ENCODE measurements at regions not wholly inside any gene's neighbourhood (a gene's known extent, or its start where the extent isn't known, plus 50 kb on each side); places are given as distances from the start of the nearest gene placed in this dataset.
"Not testable (repeated sequence)": the region's sequence is repeated elsewhere in the genome, so short reads cannot be mapped to it uniquely, and the experiment has no call there.

DNA sequence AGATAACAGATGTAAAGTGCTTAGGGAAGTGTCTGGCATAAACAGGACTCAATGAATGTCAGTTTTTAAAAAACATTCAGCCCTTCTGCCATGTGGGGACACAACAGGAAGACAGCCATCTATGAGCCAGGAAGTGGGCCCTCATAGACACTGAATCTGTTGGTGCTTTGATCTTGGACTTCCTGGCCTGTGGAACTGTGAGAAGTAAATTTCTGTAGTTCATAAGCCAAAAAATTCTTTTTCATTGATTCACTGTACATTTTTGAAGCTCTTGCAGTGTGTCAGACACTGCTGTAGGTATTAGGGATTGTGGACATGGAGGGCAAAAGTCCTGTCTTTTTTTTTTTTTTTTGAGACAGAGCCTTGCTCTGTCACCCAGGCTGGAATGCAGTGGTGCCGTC lies 188.6 kb downstream of the HIPK3 start:
- H3K4me3 ChIP-seq (ENCODE audit: low read depth, low read length): no peak overlapping the region
- H3K4me1 ChIP-seq (ENCODE audit: control insufficient read depth, insufficient read depth, low read length): no peaks in the 10 kb centered on the region
- no peak overlapping the region for H3K27ac ChIP-seq (ENCODE audit: low read depth, low read length)
- no peaks in the 10 kb centered on the region; the same call in 1 of the 2 replicates for H3K9me3 ChIP-seq (ENCODE audit: control insufficient read depth, insufficient read depth, low read depth, low read length)
- H3K9ac ChIP-seq (ENCODE audit: low read length): no peak overlapping the region
- no peaks in the 10 kb centered on the region for H3K27me3 ChIP-seq (ENCODE audit: control insufficient read depth, insufficient read depth, low read length)
- H3K36me3 ChIP-seq (ENCODE audit: control insufficient read depth, insufficient read depth, low read length): no peaks in the 10 kb centered on the region

DNA sequence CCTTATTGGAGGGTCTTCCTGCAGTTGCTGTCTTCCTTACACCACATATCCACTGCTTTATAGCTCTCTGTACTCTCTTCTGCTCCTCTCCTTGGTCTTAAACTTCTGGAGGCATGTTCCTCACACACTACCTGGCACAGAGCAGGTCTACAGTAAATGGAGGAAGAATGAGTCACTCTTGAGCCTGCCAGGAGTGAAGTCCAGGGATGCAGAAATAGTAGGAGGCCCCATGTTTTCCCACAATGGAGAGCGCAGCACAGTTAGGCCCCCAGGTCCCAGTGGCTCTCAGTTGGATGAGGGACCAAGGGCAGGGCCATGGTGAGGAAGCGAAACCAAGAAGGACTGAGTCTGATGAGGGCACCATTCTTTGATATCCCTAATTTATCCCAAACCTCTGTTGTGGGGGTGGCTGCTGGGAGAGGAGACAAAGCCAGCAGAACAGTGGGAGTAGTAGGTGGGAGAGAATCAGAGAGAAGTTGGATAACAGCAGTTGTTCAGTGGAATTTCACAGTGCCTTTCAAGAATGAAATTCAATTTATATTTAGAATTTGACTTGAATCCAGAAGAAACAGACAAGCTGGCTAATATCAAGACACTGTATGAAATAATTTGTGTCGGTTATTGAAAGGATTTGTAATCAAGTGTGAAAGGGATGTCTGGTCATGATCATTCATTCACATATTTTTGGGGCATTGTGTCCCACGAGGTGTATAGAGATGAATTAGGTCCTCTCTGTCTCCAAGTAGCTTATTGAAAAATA lies 187.8 kb downstream of the HIPK3 start:
- H3K27ac ChIP-seq (ENCODE audit: low read depth, low read length): no peak overlapping the region
- H3K27me3 ChIP-seq (ENCODE audit: control insufficient read depth, insufficient read depth, low read length): no peaks in the 10 kb centered on the region
- no peaks in the 10 kb centered on the region for H3K36me3 ChIP-seq (ENCODE audit: control insufficient read depth, insufficient read depth, low read length)
- H3K9me3 ChIP-seq (ENCODE audit: control insufficient read depth, insufficient read depth, low read depth, low read length): no peaks in the 10 kb centered on the region; the same call in 1 of the 2 replicates
- no peaks in the 10 kb centered on the region for H3K4me1 ChIP-seq (ENCODE audit: control insufficient read depth, insufficient read depth, low read length)
- no peak overlapping the region for H3K4me3 ChIP-seq (ENCODE audit: low read depth, low read length)
- no peak overlapping the region for H3K9ac ChIP-seq (ENCODE audit: low read length)

DNA sequence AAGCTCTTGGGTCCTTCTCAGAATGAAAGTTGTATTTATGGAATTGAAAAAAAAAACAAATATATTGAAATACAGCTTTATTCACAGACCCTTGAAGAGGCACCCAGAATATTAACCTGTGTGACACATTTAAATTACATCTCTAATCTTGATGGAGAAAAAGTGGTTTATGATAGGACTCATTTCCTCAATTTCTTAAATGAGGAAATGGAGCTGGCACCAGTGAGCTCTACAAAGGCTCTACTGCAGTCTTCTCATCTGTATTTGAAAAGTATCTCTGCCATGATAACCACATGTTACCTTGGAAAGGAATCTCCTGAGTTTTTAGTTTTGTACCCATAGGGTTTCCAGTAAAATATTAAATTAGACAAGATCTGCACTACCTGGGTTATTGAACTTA lies 186.5 kb downstream of the HIPK3 start:
- Histone ChIP-seq H3K4me1 (ENCODE audit: control insufficient read depth, insufficient read depth, low read length) (no peaks in the 10 kb centered on the region), H3K27me3 (ENCODE audit: control insufficient read depth, insufficient read depth, low read length) (no peaks in the 10 kb centered on the region), H3K36me3 (ENCODE audit: control insufficient read depth, insufficient read depth, low read length) (no peaks in the 10 kb centered on the region), H3K27ac (ENCODE audit: low read depth, low read length) (no peak overlapping the region), H3K4me3 (ENCODE audit: low read depth, low read length) (no peak overlapping the region), H3K9ac (ENCODE audit: low read length) (no peak overlapping the region), H3K9me3 (ENCODE audit: control insufficient read depth, insufficient read depth, low read depth, low read length) (no peaks in the 10 kb centered on the region; the same call in 1 of the 2 replicates)

DNA sequence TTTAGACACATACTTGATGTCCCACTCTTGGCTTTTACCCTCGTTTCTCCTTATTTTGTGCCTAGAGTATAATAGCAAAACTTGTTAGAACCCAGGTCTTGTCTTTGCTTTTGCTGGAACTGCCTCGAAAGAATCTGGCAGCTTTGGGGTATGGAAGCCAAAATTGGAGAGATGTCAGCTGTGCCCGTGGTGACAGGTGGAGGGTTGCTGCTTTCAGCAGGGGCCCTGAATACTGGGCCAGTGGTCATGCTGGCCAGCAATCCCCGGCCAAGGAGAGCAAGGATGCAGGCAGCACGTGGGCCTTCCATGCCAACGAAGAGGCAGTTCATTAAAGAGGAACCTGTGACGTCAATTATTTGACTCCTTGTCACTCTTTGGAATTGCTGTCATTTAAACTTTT lies 181.1 kb downstream of the HIPK3 start:
- Histone ChIP-seq H3K36me3 (ENCODE audit: control insufficient read depth, insufficient read depth, low read length) (no peaks in the 10 kb centered on the region), H3K4me3 (ENCODE audit: low read depth, low read length) (no peak overlapping the region), H3K27me3 (ENCODE audit: control insufficient read depth, insufficient read depth, low read length) (no peaks in the 10 kb centered on the region), H3K4me1 (ENCODE audit: control insufficient read depth, insufficient read depth, low read length) (no peaks in the 10 kb centered on the region), H3K9me3 (ENCODE audit: control insufficient read depth, insufficient read depth, low read depth, low read length) (peaks cover 14% of the 10 kb centered on the region; the same call in 1 of the 2 replicates), H3K27ac (ENCODE audit: low read depth, low read length) (no peak overlapping the region), H3K9ac (ENCODE audit: low read length) (no peak overlapping the region)

DNA sequence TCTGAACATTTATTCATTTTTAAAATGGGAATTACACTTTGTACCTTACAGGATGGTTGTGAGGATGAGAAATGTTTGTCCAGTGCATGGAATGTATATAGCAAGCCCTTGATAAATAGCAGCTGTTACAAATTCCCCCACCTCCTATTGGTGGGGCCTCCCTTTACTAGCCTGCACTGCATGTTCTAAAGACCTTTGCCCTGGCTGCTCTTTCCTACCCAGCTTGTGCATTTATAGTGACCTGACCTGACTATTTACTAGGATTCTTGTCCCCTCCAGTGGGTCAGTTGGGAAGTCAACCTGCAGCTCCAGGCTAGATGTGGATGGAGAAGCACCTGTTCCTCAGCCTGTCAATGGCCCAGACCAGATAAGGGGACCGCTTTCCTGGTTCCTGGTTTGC lies 180.3 kb downstream of the HIPK3 start:
- Histone ChIP-seq H3K4me3 (ENCODE audit: low read depth, low read length) (no peak overlapping the region), H3K9me3 (ENCODE audit: control insufficient read depth, insufficient read depth, low read depth, low read length) (peaks cover 14% of the 10 kb centered on the region; the same call in 1 of the 2 replicates), H3K27ac (ENCODE audit: low read depth, low read length) (no peak overlapping the region), H3K36me3 (ENCODE audit: control insufficient read depth, insufficient read depth, low read length) (no peaks in the 10 kb centered on the region), H3K9ac (ENCODE audit: low read length) (no peak overlapping the region), H3K4me1 (ENCODE audit: control insufficient read depth, insufficient read depth, low read length) (no peaks in the 10 kb centered on the region), H3K27me3 (ENCODE audit: control insufficient read depth, insufficient read depth, low read length) (no peaks in the 10 kb centered on the region)

DNA sequence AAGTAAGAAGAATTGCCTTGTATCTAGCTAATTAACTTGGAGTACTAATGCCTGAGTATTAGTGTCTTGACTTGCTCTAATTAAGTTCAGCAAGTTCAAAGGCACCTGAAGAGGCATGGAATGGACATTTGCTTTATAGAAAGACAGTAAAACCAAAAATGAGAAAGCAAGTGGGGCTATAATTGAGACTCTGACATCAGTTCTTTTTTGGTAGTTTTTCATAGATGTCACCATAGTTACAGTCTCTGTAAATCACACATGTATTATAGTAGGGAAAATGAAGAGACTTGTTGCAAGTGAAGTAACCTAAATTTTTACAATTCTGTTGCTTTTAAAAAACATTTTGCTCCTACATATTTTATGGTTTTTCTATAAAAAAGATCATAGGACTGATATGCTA lies 178.0 kb downstream of the HIPK3 start:
- H3K9ac ChIP-seq (ENCODE audit: low read length): no peak overlapping the region
- H3K4me3 ChIP-seq (ENCODE audit: low read depth, low read length): no peak overlapping the region
- no peaks in the 10 kb centered on the region for H3K27me3 ChIP-seq (ENCODE audit: control insufficient read depth, insufficient read depth, low read length)
- H3K4me1 ChIP-seq (ENCODE audit: control insufficient read depth, insufficient read depth, low read length): no peaks in the 10 kb centered on the region
- H3K36me3 ChIP-seq (ENCODE audit: control insufficient read depth, insufficient read depth, low read length): no peaks in the 10 kb centered on the region
- H3K27ac ChIP-seq (ENCODE audit: low read depth, low read length): no peak overlapping the region
- peaks cover 16% of the 10 kb centered on the region for H3K9me3 ChIP-seq (ENCODE audit: control insufficient read depth, insufficient read depth, low read depth, low read length)

DNA sequence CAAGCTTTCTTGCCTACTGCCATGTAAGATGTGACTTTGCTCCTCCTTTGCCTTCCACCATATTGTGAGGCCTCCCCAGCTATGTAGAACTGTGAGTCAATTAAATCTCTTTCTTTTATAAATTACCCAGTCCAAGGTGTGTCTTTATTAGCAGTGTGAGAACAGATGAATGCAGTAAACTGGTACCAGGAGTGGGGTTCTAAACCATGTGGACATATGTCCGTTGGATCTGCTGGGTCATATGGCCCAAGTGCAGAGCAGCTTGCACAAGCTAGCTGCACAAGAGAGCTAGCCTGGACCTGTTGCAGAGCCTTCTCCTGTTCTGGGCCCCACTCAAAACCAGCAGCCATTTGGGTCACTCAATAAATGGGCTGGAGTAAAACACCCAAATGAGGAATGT lies 177.1 kb downstream of the HIPK3 start:
- no peaks in the 10 kb centered on the region for H3K36me3 ChIP-seq (ENCODE audit: control insufficient read depth, insufficient read depth, low read length)
- H3K27ac ChIP-seq (ENCODE audit: low read depth, low read length): no peak overlapping the region
- no peak overlapping the region for H3K4me3 ChIP-seq (ENCODE audit: low read depth, low read length)
- no peaks in the 10 kb centered on the region for H3K27me3 ChIP-seq (ENCODE audit: control insufficient read depth, insufficient read depth, low read length)
- no peaks in the 10 kb centered on the region for H3K4me1 ChIP-seq (ENCODE audit: control insufficient read depth, insufficient read depth, low read length)
- H3K9me3 ChIP-seq (ENCODE audit: control insufficient read depth, insufficient read depth, low read depth, low read length): peaks cover 16% of the 10 kb centered on the region
- no peak overlapping the region for H3K9ac ChIP-seq (ENCODE audit: low read length)

DNA sequence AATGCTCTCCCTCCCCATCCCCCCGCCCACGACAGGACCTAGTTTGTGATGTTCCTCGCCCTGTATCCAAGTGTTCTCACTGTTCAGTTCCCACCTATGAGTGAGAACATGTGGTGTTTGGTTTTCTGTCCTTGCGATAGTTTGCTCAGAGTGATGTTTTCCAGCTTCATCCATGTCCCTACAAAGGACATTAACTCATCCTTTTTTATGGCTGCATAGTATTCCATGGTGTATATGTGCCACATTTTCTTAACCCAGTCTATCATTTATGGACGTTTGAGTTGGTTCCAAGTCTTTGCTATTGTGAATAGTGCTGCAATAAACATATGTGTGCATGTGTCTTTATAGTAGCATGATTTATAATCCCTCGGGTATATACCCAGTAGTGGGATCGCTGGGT lies 171.3 kb downstream of the HIPK3 start:
- H3K27ac ChIP-seq (ENCODE audit: low read depth, low read length); H3K4me1 ChIP-seq (ENCODE audit: control insufficient read depth, insufficient read depth, low read length); H3K27me3 ChIP-seq (ENCODE audit: control insufficient read depth, insufficient read depth, low read length); H3K9ac ChIP-seq (ENCODE audit: low read length); H3K4me3 ChIP-seq (ENCODE audit: low read depth, low read length); H3K36me3 ChIP-seq (ENCODE audit: control insufficient read depth, insufficient read depth, low read length); H3K9me3 ChIP-seq (ENCODE audit: control insufficient read depth, insufficient read depth, low read depth, low read length): not testable (repeated sequence)

DNA sequence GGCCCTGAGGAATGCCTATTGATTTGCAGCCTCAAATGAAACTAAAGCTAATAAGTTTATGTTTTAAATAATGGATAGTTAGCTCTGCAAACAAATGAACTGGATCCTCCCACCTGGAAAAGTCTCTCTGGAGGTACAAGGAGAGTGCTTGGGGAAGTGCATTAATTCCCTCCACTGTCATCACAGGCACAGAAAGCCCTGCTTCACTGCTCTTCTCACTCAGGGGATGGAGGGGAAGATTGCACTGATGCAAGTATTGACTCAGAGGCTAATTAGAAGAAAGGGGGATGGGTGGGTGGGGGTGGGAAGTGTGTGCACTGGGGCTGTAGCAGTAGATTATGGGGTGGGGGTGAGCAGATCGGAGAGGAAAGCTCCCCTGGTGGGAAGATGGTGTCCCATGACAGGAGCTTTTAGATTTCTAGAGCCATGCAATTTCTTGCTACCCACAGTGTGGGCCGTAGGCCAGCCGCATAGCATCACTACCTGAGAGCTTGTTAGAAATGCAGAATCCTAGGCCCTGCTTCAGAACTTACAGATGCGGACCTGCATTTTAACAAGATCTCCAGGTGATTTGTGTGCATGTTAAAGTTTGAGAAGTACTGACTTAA lies 163.9 kb downstream of the HIPK3 start:
- Histone ChIP-seq H3K9me3 (ENCODE audit: control insufficient read depth, insufficient read depth, low read depth, low read length) (no peaks in the 10 kb centered on the region), H3K27ac (ENCODE audit: low read depth, low read length) (no peak overlapping the region), H3K27me3 (ENCODE audit: control insufficient read depth, insufficient read depth, low read length) (no peaks in the 10 kb centered on the region)

DNA sequence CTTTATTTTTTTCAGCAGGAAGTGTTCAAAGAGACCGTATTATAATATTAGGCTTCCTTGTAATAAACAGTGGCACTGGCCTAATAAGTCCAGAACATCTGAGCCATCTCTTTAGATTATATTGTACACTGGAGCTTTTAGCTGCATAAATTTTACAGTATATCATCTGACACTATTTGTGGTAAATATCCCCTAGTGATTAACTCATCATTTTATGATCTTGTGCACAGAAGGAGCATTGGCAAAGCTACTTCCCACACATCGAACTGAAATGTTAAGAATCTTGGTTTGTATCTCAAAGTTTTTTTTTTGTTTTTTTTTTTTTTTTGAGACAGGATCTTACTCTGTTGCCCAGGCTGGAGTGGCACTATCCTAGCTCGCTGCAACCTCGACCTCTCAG lies 162.7 kb downstream of the HIPK3 start:
- no peaks in the 10 kb centered on the region; the same call in 1 of the 2 replicates for H3K4me1 ChIP-seq (ENCODE audit: control insufficient read depth, insufficient read depth, low read length)
- no peaks in the 10 kb centered on the region for H3K27me3 ChIP-seq (ENCODE audit: control insufficient read depth, insufficient read depth, low read length)
- H3K4me3 ChIP-seq (ENCODE audit: low read depth, low read length): no peak overlapping the region
- H3K27ac ChIP-seq (ENCODE audit: low read depth, low read length): no peak overlapping the region
- no peaks in the 10 kb centered on the region for H3K36me3 ChIP-seq (ENCODE audit: control insufficient read depth, insufficient read depth, low read length)
- H3K9ac ChIP-seq (ENCODE audit: low read length): no peak overlapping the region
- no peaks in the 10 kb centered on the region for H3K9me3 ChIP-seq (ENCODE audit: control insufficient read depth, insufficient read depth, low read depth, low read length)

More for the DNA sequence above, 163.9 kb downstream of the HIPK3 start:
- H3K36me3 ChIP-seq (ENCODE audit: control insufficient read depth, insufficient read depth, low read length): no peaks in the 10 kb centered on the region
- H3K4me1 ChIP-seq (ENCODE audit: control insufficient read depth, insufficient read depth, low read length): no peaks in the 10 kb centered on the region; the same call in 1 of the 2 replicates
- no peak overlapping the region for H3K9ac ChIP-seq (ENCODE audit: low read length)
- no peak overlapping the region for H3K4me3 ChIP-seq (ENCODE audit: low read depth, low read length)

DNA sequence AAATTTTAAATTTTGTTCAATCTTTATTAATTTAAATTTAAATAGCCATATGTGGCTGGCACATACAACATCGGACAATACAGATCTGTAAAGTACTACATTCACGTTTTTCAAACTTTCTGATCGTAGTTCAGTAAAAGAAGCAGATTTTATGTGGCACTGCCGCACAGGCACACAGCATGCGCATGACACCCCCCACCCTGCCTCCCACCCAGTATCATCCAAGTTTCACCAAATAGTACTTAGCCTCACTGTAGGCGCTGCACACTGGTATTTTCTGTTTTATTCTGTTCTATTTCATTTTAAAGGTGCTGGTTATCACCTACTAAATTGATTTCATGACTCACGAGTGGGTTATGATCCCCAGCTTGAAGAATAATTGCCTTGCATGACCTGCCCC lies 159.9 kb downstream of the HIPK3 start:
- Histone ChIP-seq H3K4me3 (ENCODE audit: low read depth, low read length) (no peak overlapping the region), H3K27me3 (ENCODE audit: control insufficient read depth, insufficient read depth, low read length) (no peaks in the 10 kb centered on the region), H3K4me1 (ENCODE audit: control insufficient read depth, insufficient read depth, low read length) (no peaks in the 10 kb centered on the region; the same call in 1 of the 2 replicates), H3K9ac (ENCODE audit: low read length) (no peak overlapping the region), H3K27ac (ENCODE audit: low read depth, low read length) (no peak overlapping the region), H3K36me3 (ENCODE audit: control insufficient read depth, insufficient read depth, low read length) (no peaks in the 10 kb centered on the region), H3K9me3 (ENCODE audit: control insufficient read depth, insufficient read depth, low read depth, low read length) (no peaks in the 10 kb centered on the region)

Measured in HUES6 (cell line).